ENCODE measurements at regions not wholly inside any gene's neighbourhood (a gene's known extent, or its start where the extent isn't known, plus 50 kb on each side); places are given as distances from the start of the nearest gene placed in this dataset.

GRCh38 chr5:74295676-74296075, 344.9 kb downstream of the ENC1 start:
- Histone ChIP-seq H3K27me3 (ENCODE audit: insufficient read depth, low read length) (no peaks in the 10 kb centered on the region), H3K4me2 (ENCODE audit: low read length) (no peak overlapping the region), H3K4me3 (replicated peaks in 1 of 2; ENCODE audit: low read depth in 1 of 2, low read length in 2 of 2) (no peak overlapping the region), H4K20me1 (ENCODE audit: insufficient read depth) (no peaks in the 10 kb centered on the region), H3K9me2 (ENCODE audit: insufficient read depth) (no peaks in the 10 kb centered on the region), H3K9me3 (ENCODE audit: control insufficient read depth in 1 of 2, insufficient read depth in 1 of 2, low read depth in 1 of 2, low read length in 2 of 2) (no peaks in the 10 kb centered on the region), H2AFZ (ENCODE audit: low read depth, low read length, poor library complexity, severe bottlenecking) (no peak overlapping the region), H3K79me2 (ENCODE audit: insufficient read depth, low read length) (no peaks in the 10 kb centered on the region), H3K27ac (ENCODE audit: low read depth, low read length) (no peak overlapping the region), H3K9ac (ENCODE audit: low read length) (no peak overlapping the region), H3K36me3 (ENCODE audit: control insufficient read depth in 1 of 2, insufficient read depth in 2 of 2, low read length in 2 of 2) (no peaks in the 10 kb centered on the region), H3K4me1 (ENCODE audit: control insufficient read depth in 1 of 2, insufficient read depth in 2 of 2, low read length in 2 of 2) (no peaks in the 10 kb centered on the region)
- intact Hi-C loops (cut with micrococcal nuclease) = no loop called here
- ATAC-seq (no peak), DNase-seq (ENCODE audit: low read depth, low spot score) (no peak)
- no TSS peak for BruUV-seq (replicated peaks)
- TF ChIP-seq FOSL1 (IDR thresholded peaks at IDR 0.05; ENCODE audit: low read depth) (no peak), SRF (IDR thresholded peaks at IDR 0.05; ENCODE audit: low read depth) (no peak), TCF7L2 (IDR thresholded peaks at IDR 0.05; ENCODE audit: borderline replicate concordance, extremely low read depth, insufficient read depth, insufficient read length) (no peak), ZBTB33 (IDR thresholded peaks at IDR 0.05; ENCODE audit: extremely low read depth, insufficient replicate concordance, low read length) (no peak), EZH2 (IDR thresholded peaks at IDR 0.05) (no peak)
- ChIA-PET POLR2A (no interaction called here), RAD21 (ENCODE audit: low non-redundant PET in 1 of 2, low total read pairs in 2 of 2, uncharacterized antibody in 2 of 2, unreplicated experiment in 2 of 2) (no interaction called here), CTCF (no interaction called here)

- Histone ChIP-seq H3K27ac (ENCODE audit: low read depth, low read length) (no peak overlapping the region), H3K4me1 (ENCODE audit: control insufficient read depth in 1 of 2, insufficient read depth in 2 of 2, low read length in 2 of 2) (no peaks in the 10 kb centered on the region), H2AFZ (ENCODE audit: low read depth, low read length, poor library complexity, severe bottlenecking) (no peak overlapping the region), H4K20me1 (ENCODE audit: insufficient read depth) (no peaks in the 10 kb centered on the region), H3K9me2 (ENCODE audit: insufficient read depth) (no peaks in the 10 kb centered on the region), H3K79me2 (ENCODE audit: insufficient read depth, low read length) (no peaks in the 10 kb centered on the region), H3K36me3 (ENCODE audit: control insufficient read depth in 1 of 2, insufficient read depth in 2 of 2, low read length in 2 of 2) (no peaks in the 10 kb centered on the region), H3K9ac (ENCODE audit: low read length) (no peak overlapping the region), H3K9me3 (ENCODE audit: control insufficient read depth in 1 of 2, insufficient read depth in 1 of 2, low read depth in 1 of 2, low read length in 2 of 2) (no peaks in the 10 kb centered on the region), H3K4me2 (ENCODE audit: low read length) (no peak overlapping the region), H3K4me3 (replicated peaks in 1 of 2; ENCODE audit: low read depth in 1 of 2, low read length in 2 of 2) (no peak overlapping the region), H3K27me3 (ENCODE audit: insufficient read depth, low read length) (no peaks in the 10 kb centered on the region)
- ATAC-seq (no peak), DNase-seq (ENCODE audit: low read depth, low spot score) (no peak)
- intact Hi-C loops (cut with micrococcal nuclease) = no loop called here
- ChIA-PET POLR2A (no interaction called here), CTCF (no interaction called here), RAD21 (ENCODE audit: low non-redundant PET in 1 of 2, low total read pairs in 2 of 2, uncharacterized antibody in 2 of 2, unreplicated experiment in 2 of 2) (no interaction called here)
- BruUV-seq (replicated peaks) = no TSS peak
- TF ChIP-seq POLR2A (IDR thresholded peaks at IDR 0.05; ENCODE audit: borderline replicate concordance, extremely low read depth, insufficient read depth, insufficient read length) = no peak
- TF ChIP-seq EZH2 (IDR thresholded peaks at IDR 0.05) = no peak
- TF ChIP-seq ZBTB33 (IDR thresholded peaks at IDR 0.05; ENCODE audit: extremely low read depth, insufficient replicate concordance, low read length) = no peak
These were observed 345.4 kb downstream of the ENC1 start for GRCh38 chr5:74295141-74295540.
